ENCODE measurements at regions not wholly inside any gene's neighbourhood (a gene's known extent, or its start where the extent isn't known, plus 50 kb on each side); places are given as distances from the start of the nearest gene placed in this dataset.

DNA sequence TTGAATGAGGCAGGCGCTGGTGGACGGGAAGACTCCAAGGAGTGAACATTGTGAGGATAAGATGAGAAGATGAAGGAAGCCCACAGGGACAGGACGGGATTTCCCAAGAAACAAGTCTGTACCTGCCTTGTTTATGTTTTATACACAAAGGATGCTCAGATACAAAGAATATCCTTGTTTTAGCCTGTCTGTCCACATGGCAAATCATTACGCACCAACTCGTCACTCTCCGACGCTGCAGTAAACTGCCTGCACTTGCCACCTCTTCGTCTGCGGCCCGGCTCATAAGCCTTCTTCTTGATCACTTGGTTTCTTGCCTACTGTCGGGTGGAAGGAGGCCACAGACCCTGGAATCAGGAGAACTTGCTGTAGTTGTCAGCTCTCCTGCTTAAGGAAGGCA, 85.4 kb downstream of the CD83 start:
- H3K9me3 ChIP-seq (ENCODE audit: control insufficient read depth in 4 of 4, insufficient read depth in 3 of 4, low read length in 3 of 4) = peaks cover 0 to 3% (median 0%) of the 10 kb centered on the region in 4 donors
- H3K4me3 ChIP-seq = no peak overlapping the region
- DNase-seq (no peak), ATAC-seq (ENCODE audit: insufficient read depth, low FRiP score) (no peak)
- H3K9ac ChIP-seq (ENCODE audit: insufficient read depth in 1 of 2, low read length in 2 of 2) = no peak overlapping the region
- 93 to 96% methylated on average over 11 of the region's 11 CpGs for WGBS, 2 donors
- H3K36me3 ChIP-seq (ENCODE audit: control insufficient read depth in 4 of 4, insufficient read depth in 4 of 4, low read length in 4 of 4) = no peaks in the 10 kb centered on the region
- no peak for TF ChIP-seq CTCF (IDR thresholded peaks at IDR 0.05; ENCODE audit: control extremely low read depth, extremely low read depth)
- no peak overlapping the region for H3K27ac ChIP-seq (ENCODE audit: low read depth in 1 of 2, low read length in 1 of 2)
- H3K27me3 ChIP-seq (ENCODE audit: control insufficient read depth in 3 of 3, insufficient read depth in 3 of 3, low read length in 2 of 3) = peaks cover 0 to 3% (median 0%) of the 10 kb centered on the region in 3 donors
- H3K4me1 ChIP-seq (ENCODE audit: control insufficient read depth in 5 of 5, insufficient read depth in 5 of 5, low read length in 5 of 5) = no peaks in the 10 kb centered on the region

DNA sequence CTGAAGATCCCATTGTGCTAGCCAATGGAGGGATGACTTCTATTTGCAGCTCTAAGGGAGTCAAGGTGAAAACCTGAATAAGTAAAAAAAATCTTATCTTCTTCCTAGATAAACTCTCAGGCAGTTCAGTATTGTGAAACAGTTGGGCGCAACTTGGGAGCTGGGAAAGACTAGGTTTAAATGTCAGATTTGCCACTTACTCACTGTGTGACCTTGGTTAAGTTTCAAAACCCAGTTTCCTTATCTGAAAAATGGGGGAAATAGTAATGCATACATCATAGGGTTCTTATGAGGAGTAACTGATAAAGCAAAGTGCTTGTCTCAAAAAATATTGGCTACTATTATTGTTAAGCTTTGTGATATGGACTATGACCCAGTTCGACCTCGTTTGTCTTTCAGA, 88.8 kb downstream of the CD83 start:
- DNase-seq (no peak), ATAC-seq (ENCODE audit: insufficient read depth, low FRiP score) (no peak)
- H3K9me3 ChIP-seq (ENCODE audit: control insufficient read depth in 4 of 4, insufficient read depth in 3 of 4, low read length in 3 of 4) = no peaks in the 10 kb centered on the region
- H3K9ac ChIP-seq (ENCODE audit: insufficient read depth in 1 of 2, low read length in 2 of 2) = no peak overlapping the region
- no peak overlapping the region for H3K27ac ChIP-seq (ENCODE audit: low read depth in 1 of 2, low read length in 1 of 2)
- peaks cover 0 to 5% (median 0%) of the 10 kb centered on the region in 5 donors for H3K4me1 ChIP-seq (ENCODE audit: control insufficient read depth in 5 of 5, insufficient read depth in 5 of 5, low read length in 5 of 5)
- peaks cover 0 to 3% (median 0%) of the 10 kb centered on the region in 3 donors for H3K27me3 ChIP-seq (ENCODE audit: control insufficient read depth in 3 of 3, insufficient read depth in 3 of 3, low read length in 2 of 3)
- TF ChIP-seq CTCF (IDR thresholded peaks at IDR 0.05; ENCODE audit: control extremely low read depth, extremely low read depth) = no peak
- H3K36me3 ChIP-seq (ENCODE audit: control insufficient read depth in 4 of 4, insufficient read depth in 4 of 4, low read length in 4 of 4) = no peaks in the 10 kb centered on the region
- WGBS, 2 donors = 78 to 84% methylated on average over 3 of the region's 3 CpGs
- H3K4me3 ChIP-seq = no peak overlapping the region

DNA sequence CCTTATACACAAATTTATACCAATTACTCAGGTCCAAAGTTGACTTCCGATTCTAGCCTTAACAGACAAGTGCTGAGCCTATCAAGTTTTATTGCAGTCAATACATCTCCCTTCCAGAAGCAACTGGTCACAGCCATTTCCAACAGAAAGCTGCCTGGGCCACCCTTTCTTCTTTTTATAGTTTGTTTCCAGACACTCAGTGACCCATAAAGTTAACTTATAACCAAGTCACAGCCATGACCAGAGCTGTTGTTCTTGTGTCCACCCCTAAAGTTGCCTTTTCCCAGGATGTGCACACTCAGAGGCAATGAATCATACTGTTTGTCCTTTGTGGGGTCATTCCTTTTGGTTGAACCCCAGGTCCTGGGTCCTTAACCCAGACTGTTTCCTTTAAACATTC, 89.9 kb downstream of the CD83 start:
- TF ChIP-seq CTCF (IDR thresholded peaks at IDR 0.05; ENCODE audit: control extremely low read depth, extremely low read depth) = no peak
- H3K36me3 ChIP-seq (ENCODE audit: control insufficient read depth in 4 of 4, insufficient read depth in 4 of 4, low read length in 4 of 4) = no peaks in the 10 kb centered on the region
- no peak overlapping the region for H3K4me3 ChIP-seq
- H3K9ac ChIP-seq (ENCODE audit: insufficient read depth in 1 of 2, low read length in 2 of 2) = no peak overlapping the region
- H3K27me3 ChIP-seq (ENCODE audit: control insufficient read depth in 3 of 3, insufficient read depth in 3 of 3, low read length in 2 of 3) = no peaks in the 10 kb centered on the region
- no peak overlapping the region for H3K27ac ChIP-seq (ENCODE audit: low read depth in 1 of 2, low read length in 1 of 2)
- DNase-seq (no peak), ATAC-seq (ENCODE audit: insufficient read depth, low FRiP score) (no peak)
- H3K9me3 ChIP-seq (ENCODE audit: control insufficient read depth in 4 of 4, insufficient read depth in 3 of 4, low read length in 3 of 4) = no peaks in the 10 kb centered on the region
- 92 to 100% methylated on average over 1 of the region's 1 CpG for WGBS, 2 donors
- peaks cover 0 to 12% (median 5%) of the 10 kb centered on the region in 5 donors for H3K4me1 ChIP-seq (ENCODE audit: control insufficient read depth in 5 of 5, insufficient read depth in 5 of 5, low read length in 5 of 5)

GRCh38 chr6:14209000-14209399, 91.4 kb downstream of the CD83 start:
- Histone ChIP-seq H3K36me3 (ENCODE audit: control insufficient read depth in 4 of 4, insufficient read depth in 4 of 4, low read length in 4 of 4) (no peaks in the 10 kb centered on the region), H3K27ac (ENCODE audit: low read depth in 1 of 2, low read length in 1 of 2) (no peak overlapping the region), H3K9me3 (ENCODE audit: control insufficient read depth in 4 of 4, insufficient read depth in 3 of 4, low read length in 3 of 4) (no peaks in the 10 kb centered on the region), H3K4me1 (ENCODE audit: control insufficient read depth in 5 of 5, insufficient read depth in 5 of 5, low read length in 5 of 5) (peaks cover 0 to 12% (median 5%) of the 10 kb centered on the region in 5 donors), H3K9ac (ENCODE audit: insufficient read depth in 1 of 2, low read length in 2 of 2) (no peak overlapping the region), H3K4me3 (no peak overlapping the region), H3K27me3 (ENCODE audit: control insufficient read depth in 3 of 3, insufficient read depth in 3 of 3, low read length in 2 of 3) (no peaks in the 10 kb centered on the region)
- no peak for TF ChIP-seq CTCF (IDR thresholded peaks at IDR 0.05; ENCODE audit: control extremely low read depth, extremely low read depth)
- DNase-seq = no peak
- WGBS, 2 donors = 60 to 71% methylated on average over 3 of the region's 3 CpGs
- ATAC-seq (ENCODE audit: insufficient read depth, low FRiP score) = no peak
